GM23338 (cell line): ENCODE measurements at regions not wholly inside any gene's neighbourhood (a gene's known extent, or its start where the extent isn't known, plus 50 kb on each side); places are given as distances from the start of the nearest gene placed in this dataset.

Source experiments
- ATAC-seq: fragments of 200-7000 bp; cut with Tn5 transposase; 3 replicates; pipeline ENCODE4 v1.9.1; 2020
- DNase-seq: peaks from one replicate; pipeline ENCODE4 v3.0.0-alpha.2; 2015; ENCODE audit warnings: low spot score
- H2AFZ ChIP-seq: fragments of 200-600 bp; sonication (generic); 2 replicates; pipeline ENCODE4 v1.8.0; 2016; ENCODE audit warnings: antibody characterized with exemption, mild to moderate bottlenecking, moderate library complexity
- H3F3A ChIP-seq: fragments of 200-600 bp; sonication (generic); replicated peaks from 2 replicates; pipeline ENCODE4 v1.8.0; 2017; ENCODE audit warnings: antibody characterized with exemption, mixed run types, low read depth
- H3K27ac ChIP-seq: fragments of 200-600 bp; sonication (generic); 2 replicates; pipeline ENCODE4 v1.6.1; 2016; ENCODE audit warnings: low read depth
- H3K27me3 ChIP-seq: fragments of 200-600 bp; sonication (generic); 2 replicates; pipeline ENCODE4 v1.8.0; 2016; ENCODE audit warnings: mild to moderate bottlenecking, mixed run types, moderate library complexity; ENCODE audit not compliant: insufficient read depth
- H3K36me3 ChIP-seq: fragments of 200-600 bp; sonication (generic); 2 replicates; pipeline ENCODE4 v1.8.0; 2016; ENCODE audit warnings: mild to moderate bottlenecking; ENCODE audit not compliant: insufficient read depth
- H3K4me1 ChIP-seq: fragments of 200-600 bp; sonication (generic); 2 replicates; pipeline ENCODE4 v1.8.0; 2016; ENCODE audit warnings: mild to moderate bottlenecking, moderate library complexity; ENCODE audit not compliant: insufficient read depth
- H3K4me2 ChIP-seq: fragments of 200-600 bp; sonication (generic); 2 replicates; pipeline ENCODE4 v1.7.1; 2017; ENCODE audit warnings: mixed run types
- H3K4me3 ChIP-seq: fragments of 200-600 bp; sonication (generic); 2 replicates; pipeline ENCODE4 v1.6.1; 2016; ENCODE audit warnings: mixed run types
- H3K79me2 ChIP-seq: fragments of 200-600 bp; sonication (generic); replicated peaks from 2 replicates; pipeline ENCODE4 v1.8.0; 2017; ENCODE audit warnings: mild to moderate bottlenecking; ENCODE audit not compliant: insufficient read depth
- H3K9me2 ChIP-seq: fragments of 200-600 bp; sonication (generic); 2 replicates; pipeline ENCODE4 v1.8.0; 2017; ENCODE audit not compliant: insufficient read depth
- H4K20me1 ChIP-seq: fragments of 200-600 bp; sonication (generic); replicated peaks from 2 replicates; pipeline ENCODE4 v1.8.0; 2017; ENCODE audit warnings: mild to moderate bottlenecking; ENCODE audit not compliant: insufficient read depth
- H3K27ac Mint-ChIP-seq: 2 replicates; pipeline ENCODE4 v1.8.0; 2020; ENCODE audit warnings: inconsistent platforms, mild to moderate bottlenecking, moderate library complexity, mixed read lengths
- H3K27me3 Mint-ChIP-seq: 3 replicates; pipeline ENCODE4 v1.8.0; 2022; ENCODE audit warnings: low read depth, mild to moderate bottlenecking, moderate library complexity, mixed read lengths, inconsistent platforms; ENCODE audit not compliant: insufficient read depth, poor library complexity
- H3K36me3 Mint-ChIP-seq: 3 replicates; pipeline ENCODE4 v1.8.0; 2021; ENCODE audit warnings: low read depth, mild to moderate bottlenecking, inconsistent platforms, moderate library complexity, mixed read lengths
- H3K4me1 Mint-ChIP-seq: 3 replicates; pipeline ENCODE4 v1.8.0; 2020; ENCODE audit warnings: mild to moderate bottlenecking, inconsistent platforms, mixed read lengths
- H3K4me3 Mint-ChIP-seq: 3 replicates; pipeline ENCODE4 v1.8.0; 2021; ENCODE audit warnings: moderate library complexity, mild to moderate bottlenecking, inconsistent platforms, mixed read lengths
- H3K9me3 Mint-ChIP-seq: 3 replicates; pipeline ENCODE4 v1.8.0; 2020; ENCODE audit warnings: moderate library complexity, mild to moderate bottlenecking, inconsistent platforms, mixed read lengths
- CREB1 ChIP-seq: fragments of 250-450 bp; sonication (Bioruptor Pico); IDR thresholded peaks from 2 replicates; pipeline ENCODE4 v1.5.0; 2020; ENCODE audit warnings: low read depth, mild to moderate bottlenecking, moderate library complexity
- EZH2 ChIP-seq: fragments of 200-600 bp; sonication (generic); IDR thresholded peaks from one replicate; pipeline ENCODE4 v1.8.0; 2017; ENCODE audit warnings: antibody characterized with exemption, mild to moderate bottlenecking, low read depth; ENCODE audit not compliant: unreplicated experiment
- EZH2phosphoT487 ChIP-seq: fragments of 200-600 bp; sonication (generic); IDR thresholded peaks from one replicate; pipeline ENCODE4 v1.8.1; 2018; ENCODE audit warnings: antibody characterized with exemption; ENCODE audit not compliant: unreplicated experiment
- NANOG ChIP-seq: IDR thresholded peaks from 2 replicates; pipeline ENCODE4 v1.6.1; 2016; ENCODE audit warnings: antibody characterized with exemption, borderline replicate concordance
- STAT1 ChIP-seq: IDR thresholded peaks from one replicate; pipeline ENCODE4 v1.6.1; 2016; ENCODE audit warnings: antibody characterized with exemption; ENCODE audit not compliant: unreplicated experiment
- ZNF114 ChIP-seq: fragments of 250-450 bp; sonication (Bioruptor Pico); IDR thresholded peaks from 2 replicates; pipeline ENCODE4 v1.5.0; 2020; ENCODE audit warnings: mild to moderate bottlenecking, moderate library complexity
- TF ChIP-seq, protein P1 (sequence below): fragments of 250-450 bp; sonication (Bioruptor Pico); IDR thresholded peaks from 2 replicates; pipeline ENCODE4 v1.5.0; 2020; ENCODE audit warnings: mild to moderate bottlenecking, moderate library complexity
- TF ChIP-seq, protein P2 (sequence below), 2 experiments: fragments of 200-600 bp in 1 of 2; sonication (generic) in 1 of 2; conservative IDR thresholded peaks; 2 replicates each; pipeline versions ENCODE4 v1.5.1 to v1.6.1; 2016 to 2017; ENCODE audit warnings: antibody characterized with exemption in 2 of 2, low read depth in 2 of 2, mild to moderate bottlenecking in 2 of 2, moderate library complexity in 1 of 2
- TF ChIP-seq, protein P3 (sequence below): IDR thresholded peaks from 2 replicates; pipeline ENCODE4 v1.6.1; 2016; ENCODE audit warnings: antibody characterized with exemption

DNA sequence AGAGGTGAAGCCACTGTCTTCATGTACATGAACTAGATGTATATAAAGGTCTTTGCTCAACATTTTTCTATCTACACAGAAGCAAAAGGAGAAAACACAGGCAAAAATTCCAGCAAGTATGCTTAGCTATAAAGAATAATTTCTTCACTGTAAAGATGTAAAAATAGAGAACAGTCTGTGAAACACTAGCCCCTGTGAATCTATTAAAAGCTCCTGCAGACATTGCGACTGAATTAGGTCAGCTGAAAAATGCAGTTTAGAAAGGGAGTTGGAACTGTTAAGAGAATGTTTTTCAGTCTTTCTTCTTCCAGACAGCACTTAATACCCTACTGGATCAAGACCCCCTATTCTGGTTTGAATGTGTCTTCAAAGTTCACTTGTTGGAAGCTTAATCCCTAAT lies 291.5 kb downstream of the KBTBD8 start (continued):
- TF ChIP-seq CREB1 (CRISPR knock-in tag) = no peak
- no peak for TF ChIP-seq EZH2
- no peak for TF ChIP-seq EZH2phosphoT487
- TF ChIP-seq STAT1 = no peak
- TF ChIP-seq, protein P1, sequence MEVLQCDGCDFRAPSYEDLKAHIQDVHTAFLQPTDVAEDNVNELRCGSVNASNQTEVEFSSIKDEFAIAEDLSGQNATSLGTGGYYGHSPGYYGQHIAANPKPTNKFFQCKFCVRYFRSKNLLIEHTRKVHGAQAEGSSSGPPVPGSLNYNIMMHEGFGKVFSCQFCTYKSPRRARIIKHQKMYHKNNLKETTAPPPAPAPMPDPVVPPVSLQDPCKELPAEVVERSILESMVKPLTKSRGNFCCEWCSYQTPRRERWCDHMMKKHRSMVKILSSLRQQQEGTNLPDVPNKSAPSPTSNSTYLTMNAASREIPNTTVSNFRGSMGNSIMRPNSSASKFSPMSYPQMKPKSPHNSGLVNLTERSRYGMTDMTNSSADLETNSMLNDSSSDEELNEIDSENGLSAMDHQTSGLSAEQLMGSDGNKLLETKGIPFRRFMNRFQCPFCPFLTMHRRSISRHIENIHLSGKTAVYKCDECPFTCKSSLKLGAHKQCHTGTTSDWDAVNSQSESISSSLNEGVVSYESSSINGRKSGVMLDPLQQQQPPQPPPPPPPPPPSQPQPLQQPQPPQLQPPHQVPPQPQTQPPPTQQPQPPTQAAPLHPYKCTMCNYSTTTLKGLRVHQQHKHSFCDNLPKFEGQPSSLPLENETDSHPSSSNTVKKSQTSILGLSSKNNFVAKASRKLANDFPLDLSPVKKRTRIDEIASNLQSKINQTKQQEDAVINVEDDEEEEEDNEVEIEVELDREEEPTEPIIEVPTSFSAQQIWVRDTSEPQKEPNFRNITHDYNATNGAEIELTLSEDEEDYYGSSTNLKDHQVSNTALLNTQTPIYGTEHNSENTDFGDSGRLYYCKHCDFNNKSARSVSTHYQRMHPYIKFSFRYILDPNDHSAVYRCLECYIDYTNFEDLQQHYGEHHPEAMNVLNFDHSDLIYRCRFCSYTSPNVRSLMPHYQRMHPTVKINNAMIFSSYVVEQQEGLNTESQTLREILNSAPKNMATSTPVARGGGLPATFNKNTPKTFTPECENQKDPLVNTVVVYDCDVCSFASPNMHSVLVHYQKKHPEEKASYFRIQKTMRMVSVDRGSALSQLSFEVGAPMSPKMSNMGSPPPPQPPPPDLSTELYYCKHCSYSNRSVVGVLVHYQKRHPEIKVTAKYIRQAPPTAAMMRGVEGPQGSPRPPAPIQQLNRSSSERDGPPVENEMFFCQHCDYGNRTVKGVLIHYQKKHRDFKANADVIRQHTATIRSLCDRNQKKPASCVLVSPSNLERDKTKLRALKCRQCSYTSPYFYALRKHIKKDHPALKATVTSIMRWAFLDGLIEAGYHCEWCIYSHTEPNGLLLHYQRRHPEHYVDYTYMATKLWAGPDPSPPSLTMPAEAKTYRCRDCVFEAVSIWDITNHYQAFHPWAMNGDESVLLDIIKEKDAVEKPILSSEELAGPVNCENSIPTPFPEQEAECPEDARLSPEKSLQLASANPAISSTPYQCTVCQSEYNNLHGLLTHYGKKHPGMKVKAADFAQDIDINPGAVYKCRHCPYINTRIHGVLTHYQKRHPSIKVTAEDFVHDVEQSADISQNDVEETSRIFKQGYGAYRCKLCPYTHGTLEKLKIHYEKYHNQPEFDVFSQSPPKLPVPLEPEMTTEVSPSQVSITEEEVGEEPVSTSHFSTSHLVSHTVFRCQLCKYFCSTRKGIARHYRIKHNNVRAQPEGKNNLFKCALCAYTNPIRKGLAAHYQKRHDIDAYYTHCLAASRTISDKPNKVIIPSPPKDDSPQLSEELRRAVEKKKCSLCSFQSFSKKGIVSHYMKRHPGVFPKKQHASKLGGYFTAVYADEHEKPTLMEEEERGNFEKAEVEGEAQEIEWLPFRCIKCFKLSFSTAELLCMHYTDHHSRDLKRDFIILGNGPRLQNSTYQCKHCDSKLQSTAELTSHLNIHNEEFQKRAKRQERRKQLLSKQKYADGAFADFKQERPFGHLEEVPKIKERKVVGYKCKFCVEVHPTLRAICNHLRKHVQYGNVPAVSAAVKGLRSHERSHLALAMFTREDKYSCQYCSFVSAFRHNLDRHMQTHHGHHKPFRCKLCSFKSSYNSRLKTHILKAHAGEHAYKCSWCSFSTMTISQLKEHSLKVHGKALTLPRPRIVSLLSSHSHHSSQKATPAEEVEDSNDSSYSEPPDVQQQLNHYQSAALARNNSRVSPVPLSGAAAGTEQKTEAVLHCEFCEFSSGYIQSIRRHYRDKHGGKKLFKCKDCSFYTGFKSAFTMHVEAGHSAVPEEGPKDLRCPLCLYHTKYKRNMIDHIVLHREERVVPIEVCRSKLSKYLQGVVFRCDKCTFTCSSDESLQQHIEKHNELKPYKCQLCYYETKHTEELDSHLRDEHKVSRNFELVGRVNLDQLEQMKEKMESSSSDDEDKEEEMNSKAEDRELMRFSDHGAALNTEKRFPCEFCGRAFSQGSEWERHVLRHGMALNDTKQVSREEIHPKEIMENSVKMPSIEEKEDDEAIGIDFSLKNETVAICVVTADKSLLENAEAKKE (CRISPR knock-in tag) = no peak
- no peak for TF ChIP-seq ZNF114 (CRISPR knock-in tag)

DNA sequence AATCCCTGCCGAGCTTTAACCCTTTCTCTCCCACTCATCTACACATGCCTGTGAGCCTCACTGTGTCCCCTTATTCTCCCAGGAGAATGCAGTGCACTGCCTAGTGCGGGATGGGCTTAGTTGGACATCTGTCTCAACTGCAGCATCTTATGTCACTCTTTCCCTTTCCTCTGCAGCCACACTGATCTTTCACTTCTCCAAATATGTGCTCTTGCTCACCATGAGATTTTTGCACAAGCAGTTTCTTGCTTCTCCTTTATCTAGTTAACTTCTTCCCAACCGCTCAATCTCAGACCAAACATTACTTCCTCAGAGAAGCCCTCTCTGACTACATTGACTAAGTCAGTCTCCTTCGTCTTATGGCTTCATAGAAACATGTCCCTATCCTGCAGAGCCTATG lies 292.3 kb downstream of the KBTBD8 start:
- Histone ChIP-seq H3K4me2 (no peak overlapping the region), H3K9me2 (peaks cover 5% of the 10 kb centered on the region; the same call in 1 of the 2 replicates), H3F3A (no peaks in the 10 kb centered on the region), H3K4me1 (no peaks in the 10 kb centered on the region), H2AFZ (no peak overlapping the region), H3K79me2 (no peaks in the 10 kb centered on the region), H4K20me1 (no peaks in the 10 kb centered on the region), H3K36me3 (no peaks in the 10 kb centered on the region), H3K27me3 (no peaks in the 10 kb centered on the region), H3K27ac (no peak overlapping the region), H3K4me3 (no peak overlapping the region)
- Mint-ChIP-seq H3K9me3 (no peaks in the 10 kb centered on the region), H3K4me1 (peaks cover 3% of the 10 kb centered on the region; the same call in 2 of the 3 replicates), H3K4me3 (no peak overlapping the region), H3K27me3 (peaks cover 4% of the 10 kb centered on the region), H3K36me3 (no peaks in the 10 kb centered on the region), H3K27ac (no peak overlapping the region)
- TF ChIP-seq, protein P2, sequence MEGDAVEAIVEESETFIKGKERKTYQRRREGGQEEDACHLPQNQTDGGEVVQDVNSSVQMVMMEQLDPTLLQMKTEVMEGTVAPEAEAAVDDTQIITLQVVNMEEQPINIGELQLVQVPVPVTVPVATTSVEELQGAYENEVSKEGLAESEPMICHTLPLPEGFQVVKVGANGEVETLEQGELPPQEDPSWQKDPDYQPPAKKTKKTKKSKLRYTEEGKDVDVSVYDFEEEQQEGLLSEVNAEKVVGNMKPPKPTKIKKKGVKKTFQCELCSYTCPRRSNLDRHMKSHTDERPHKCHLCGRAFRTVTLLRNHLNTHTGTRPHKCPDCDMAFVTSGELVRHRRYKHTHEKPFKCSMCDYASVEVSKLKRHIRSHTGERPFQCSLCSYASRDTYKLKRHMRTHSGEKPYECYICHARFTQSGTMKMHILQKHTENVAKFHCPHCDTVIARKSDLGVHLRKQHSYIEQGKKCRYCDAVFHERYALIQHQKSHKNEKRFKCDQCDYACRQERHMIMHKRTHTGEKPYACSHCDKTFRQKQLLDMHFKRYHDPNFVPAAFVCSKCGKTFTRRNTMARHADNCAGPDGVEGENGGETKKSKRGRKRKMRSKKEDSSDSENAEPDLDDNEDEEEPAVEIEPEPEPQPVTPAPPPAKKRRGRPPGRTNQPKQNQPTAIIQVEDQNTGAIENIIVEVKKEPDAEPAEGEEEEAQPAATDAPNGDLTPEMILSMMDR (conservative IDR thresholded peaks at IDR 0.05; ENCODE audit: low read depth in 2 of 2) = no peak
- no peak for TF ChIP-seq NANOG
- TF ChIP-seq, protein P3, sequence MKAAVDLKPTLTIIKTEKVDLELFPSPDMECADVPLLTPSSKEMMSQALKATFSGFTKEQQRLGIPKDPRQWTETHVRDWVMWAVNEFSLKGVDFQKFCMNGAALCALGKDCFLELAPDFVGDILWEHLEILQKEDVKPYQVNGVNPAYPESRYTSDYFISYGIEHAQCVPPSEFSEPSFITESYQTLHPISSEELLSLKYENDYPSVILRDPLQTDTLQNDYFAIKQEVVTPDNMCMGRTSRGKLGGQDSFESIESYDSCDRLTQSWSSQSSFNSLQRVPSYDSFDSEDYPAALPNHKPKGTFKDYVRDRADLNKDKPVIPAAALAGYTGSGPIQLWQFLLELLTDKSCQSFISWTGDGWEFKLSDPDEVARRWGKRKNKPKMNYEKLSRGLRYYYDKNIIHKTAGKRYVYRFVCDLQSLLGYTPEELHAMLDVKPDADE = no peak
- no peak for TF ChIP-seq EZH2
- no peak for TF ChIP-seq STAT1
- no peak for ATAC-seq
- no peak for DNase-seq
